CD14-positive monocyte (primary cell): ENCODE measurements at regions not wholly inside any gene's neighbourhood (a gene's known extent, or its start where the extent isn't known, plus 50 kb on each side); places are given as distances from the start of the nearest gene placed in this dataset.

Experiments
- DNase-seq, 3 donors: peaks; one replicate each; pipeline ENCODE4 v3.0.0-alpha.2; 2011 to 2022
- H2AFZ ChIP-seq: 2 replicates; pipeline ENCODE4 v1.6.0; 2012; ENCODE audit warnings: mild to moderate bottlenecking, low read depth, low read length, inconsistent platforms; ENCODE audit not compliant: insufficient read depth, poor library complexity, severe bottlenecking
- H3K27ac ChIP-seq, 2 donors: 1 replicate in 1 of 2; 2 replicates in 1 of 2; pipeline ENCODE4 v1.5.1; 2012 to 2013; ENCODE audit warnings: low read length in 2 of 2, control low read depth in 1 of 2, inconsistent platforms in 1 of 2, low read depth in 1 of 2, mild to moderate bottlenecking in 1 of 2
- H3K27me3 ChIP-seq, 2 donors: one replicate each; pipeline versions ENCODE4 v1.6.0 to v1.6.1; 2011 to 2013; ENCODE audit warnings: low read length in 2 of 2; ENCODE audit not compliant: control insufficient read depth in 2 of 2, insufficient read depth in 2 of 2
- H3K36me3 ChIP-seq, 2 donors: replicated peaks in 1 of 2; 1 replicate in 1 of 2; 2 replicates in 1 of 2; pipeline versions ENCODE4 v1.5.1 to v1.6.1; 2012 to 2013; ENCODE audit warnings: low read length in 2 of 2, control low read depth in 1 of 2, inconsistent platforms in 1 of 2, mild to moderate bottlenecking in 1 of 2; ENCODE audit not compliant: insufficient read depth in 2 of 2, control insufficient read depth in 1 of 2
- H3K4me1 ChIP-seq, 2 donors: 1 replicate in 1 of 2; 2 replicates in 1 of 2; pipeline versions ENCODE4 v1.5.1 to v1.6.1; 2012 to 2013; ENCODE audit warnings: low read length in 2 of 2, control low read depth in 1 of 2, inconsistent platforms in 1 of 2, mild to moderate bottlenecking in 1 of 2, moderate library complexity in 1 of 2; ENCODE audit not compliant: insufficient read depth in 2 of 2, control insufficient read depth in 1 of 2
- H3K4me2 ChIP-seq: replicated peaks from 2 replicates; pipeline ENCODE3; 2012; ENCODE audit warnings: low read length, moderate library complexity, mild to moderate bottlenecking; ENCODE audit not compliant: poor library complexity, severe bottlenecking; ENCODE audit errors: extremely low read depth
- H3K4me3 ChIP-seq, 3 experiments: fragments of 200-600 bp in 1 of 3; sonication (generic) in 1 of 3; replicated peaks in 1 of 3; 1 replicate in 2 of 3; 2 replicates in 1 of 3; pipeline ENCODE4 v1.5.1; 2011 to 2013; ENCODE audit warnings: low read length in 3 of 3, mild to moderate bottlenecking in 3 of 3, control low read depth in 2 of 3, low read depth in 2 of 3, inconsistent platforms in 1 of 3, moderate library complexity in 1 of 3
- H3K79me2 ChIP-seq: 2 replicates; pipeline ENCODE4 v1.6.0; 2012; ENCODE audit warnings: mild to moderate bottlenecking, control low read depth, inconsistent platforms, low read length, moderate library complexity; ENCODE audit not compliant: insufficient read depth
- H3K9ac ChIP-seq: 2 replicates; pipeline ENCODE4 v1.6.0; 2017; ENCODE audit warnings: low read length, mild to moderate bottlenecking; ENCODE audit not compliant: insufficient read depth, poor library complexity, severe bottlenecking
- H3K9me3 ChIP-seq, 2 donors: replicated peaks in 1 of 2; 1 replicate in 1 of 2; 2 replicates in 1 of 2; pipeline versions ENCODE4 v1.5.1 to v1.6.1; 2012 to 2013; ENCODE audit warnings: low read length in 2 of 2, control low read depth in 1 of 2; ENCODE audit not compliant: control insufficient read depth in 1 of 2, insufficient read depth in 1 of 2
- H4K20me1 ChIP-seq: 2 replicates; pipeline ENCODE4 v1.6.0; 2012; ENCODE audit warnings: mild to moderate bottlenecking, low read length, control low read depth, moderate library complexity; ENCODE audit not compliant: insufficient read depth
- H3K27ac Mint-ChIP-seq, 7 donors: one replicate each; pipeline ENCODE4 v1.8.0; 2020; ENCODE audit warnings: mild to moderate bottlenecking in 7 of 7, mixed read lengths in 7 of 7, moderate library complexity in 6 of 7, inconsistent platforms in 2 of 7
- H3K27me3 Mint-ChIP-seq, 3 donors: one replicate each; pipeline ENCODE4 v1.8.0; 2021 to 2022; ENCODE audit warnings: low read depth in 3 of 3, mild to moderate bottlenecking in 3 of 3, mixed read lengths in 3 of 3, moderate library complexity in 3 of 3, inconsistent platforms in 1 of 3
- H3K36me3 Mint-ChIP-seq, 2 donors: one replicate each; pipeline ENCODE4 v1.8.0; 2020; ENCODE audit warnings: mixed read lengths in 2 of 2, inconsistent platforms in 1 of 2, mild to moderate bottlenecking in 1 of 2
- H3K4me1 Mint-ChIP-seq: one replicate; pipeline ENCODE4 v1.8.0; 2020; ENCODE audit warnings: mild to moderate bottlenecking, mixed read lengths
- H3K4me3 Mint-ChIP-seq, 2 donors: one replicate each; pipeline ENCODE4 v1.8.0; 2020; ENCODE audit warnings: mild to moderate bottlenecking in 2 of 2, mixed read lengths in 2 of 2, moderate library complexity in 1 of 2
- H3K9me3 Mint-ChIP-seq, 7 donors: one replicate each; pipeline ENCODE4 v1.8.0; 2020 to 2022; ENCODE audit warnings: mixed read lengths in 7 of 7, mild to moderate bottlenecking in 6 of 7, moderate library complexity in 6 of 7, inconsistent platforms in 2 of 7
- WGBS: methylation state at CpG from one replicate; pipeline ENCODE4 v1.1.5; 2013; ENCODE audit warnings: missing lambda C conversion rate; ENCODE audit not compliant: insufficient coverage; 5-methylcytosine and 5-hydroxymethylcytosine counted together
- intact Hi-C, 2 donors: fragments of 100-400 bp; cut with micrococcal nuclease; formaldehyde crosslinking; loops; one replicate each; pipeline versions ENCODE4 v1.15.0 to v1.15.1; 2023
- TF ChIP-seq, protein P1 (sequence below): fragments of 200-600 bp; IDR thresholded peaks from one replicate; pipeline ENCODE4 v1.8.0; 2022; ENCODE audit warnings: antibody characterized with exemption, mild to moderate bottlenecking

DNA sequence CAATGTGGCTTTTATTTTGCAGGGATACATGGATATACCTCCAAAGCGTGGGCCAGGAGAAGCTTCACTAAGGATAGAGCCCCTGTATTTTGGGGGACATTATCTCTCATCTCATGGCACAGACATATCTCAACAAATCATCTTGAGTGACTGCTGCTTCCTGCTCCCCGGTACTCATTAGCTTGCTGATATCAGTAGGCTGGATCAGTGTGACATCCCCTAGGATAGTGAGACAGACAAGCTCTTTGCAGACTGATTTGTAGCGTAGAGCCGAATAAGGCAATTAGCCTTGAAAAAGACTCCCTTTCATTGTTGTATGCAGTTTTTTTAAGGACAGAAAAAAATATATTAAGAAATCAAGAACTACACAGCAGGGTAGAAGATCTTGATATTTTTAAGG lies 237.7 kb upstream of the CDH9 start:
- Mint-ChIP-seq H3K4me3 (no peak overlapping the region), H3K9me3 (peaks cover 0 to 6% (median 3%) of the 10 kb centered on the region in 7 donors), H3K36me3 (no peaks in the 10 kb centered on the region), H3K27ac (no peak overlapping the region), H3K27me3 (peaks cover 0 to 3% (median 0%) of the 10 kb centered on the region in 3 donors), H3K4me1 (no peaks in the 10 kb centered on the region)
- H3K4me3 ChIP-seq: no peak overlapping the region
- TF ChIP-seq, protein P1, sequence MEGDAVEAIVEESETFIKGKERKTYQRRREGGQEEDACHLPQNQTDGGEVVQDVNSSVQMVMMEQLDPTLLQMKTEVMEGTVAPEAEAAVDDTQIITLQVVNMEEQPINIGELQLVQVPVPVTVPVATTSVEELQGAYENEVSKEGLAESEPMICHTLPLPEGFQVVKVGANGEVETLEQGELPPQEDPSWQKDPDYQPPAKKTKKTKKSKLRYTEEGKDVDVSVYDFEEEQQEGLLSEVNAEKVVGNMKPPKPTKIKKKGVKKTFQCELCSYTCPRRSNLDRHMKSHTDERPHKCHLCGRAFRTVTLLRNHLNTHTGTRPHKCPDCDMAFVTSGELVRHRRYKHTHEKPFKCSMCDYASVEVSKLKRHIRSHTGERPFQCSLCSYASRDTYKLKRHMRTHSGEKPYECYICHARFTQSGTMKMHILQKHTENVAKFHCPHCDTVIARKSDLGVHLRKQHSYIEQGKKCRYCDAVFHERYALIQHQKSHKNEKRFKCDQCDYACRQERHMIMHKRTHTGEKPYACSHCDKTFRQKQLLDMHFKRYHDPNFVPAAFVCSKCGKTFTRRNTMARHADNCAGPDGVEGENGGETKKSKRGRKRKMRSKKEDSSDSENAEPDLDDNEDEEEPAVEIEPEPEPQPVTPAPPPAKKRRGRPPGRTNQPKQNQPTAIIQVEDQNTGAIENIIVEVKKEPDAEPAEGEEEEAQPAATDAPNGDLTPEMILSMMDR: no peak
- intact Hi-C loops: no loop called here
- no peak for DNase-seq
- WGBS: no CpG with 5 or more reads among the region's 4 CpGs
- no peaks in the 10 kb centered on the region for H3K36me3 ChIP-seq
- H3K27ac ChIP-seq: no peak overlapping the region
- H3K4me1 ChIP-seq: no peaks in the 10 kb centered on the region
- H2AFZ ChIP-seq: no peak overlapping the region
- H3K9ac ChIP-seq: no peak overlapping the region
- peaks cover 0 to 5% of the 10 kb centered on the region in 2 donors for H3K9me3 ChIP-seq
- no peaks in the 10 kb centered on the region for H3K27me3 ChIP-seq
- no peak overlapping the region for H3K4me2 ChIP-seq
- H3K79me2 ChIP-seq: no peaks in the 10 kb centered on the region
- no peaks in the 10 kb centered on the region for H4K20me1 ChIP-seq

DNA sequence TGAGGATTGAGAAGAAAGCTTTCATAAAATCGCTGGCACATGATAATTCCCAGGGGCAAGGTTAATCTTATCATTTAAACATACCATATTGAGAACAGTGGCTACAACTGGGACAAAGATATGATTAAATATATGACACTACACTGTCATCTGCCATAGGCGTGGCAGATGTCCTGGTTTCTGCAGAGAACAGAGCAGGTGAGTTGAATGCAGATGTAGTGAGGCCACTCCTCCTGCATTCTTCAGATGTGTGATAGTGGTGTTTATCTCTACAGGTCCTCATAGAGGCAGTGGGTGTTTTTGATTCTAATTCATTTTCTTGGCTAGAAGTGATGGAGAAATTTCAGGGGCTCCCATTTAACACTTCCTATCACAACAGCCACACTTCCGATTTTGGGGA lies 237.0 kb upstream of the CDH9 start:
- Histone ChIP-seq H4K20me1 (no peaks in the 10 kb centered on the region), H3K4me2 (no peak overlapping the region), H3K9me3 (peaks cover 2 to 5% of the 10 kb centered on the region in 2 donors), H3K4me3 (no peak overlapping the region), H3K27me3 (no peaks in the 10 kb centered on the region), H3K36me3 (no peaks in the 10 kb centered on the region), H3K9ac (no peak overlapping the region), H3K27ac (no peak overlapping the region), H3K79me2 (no peaks in the 10 kb centered on the region), H2AFZ (no peak overlapping the region), H3K4me1 (no peaks in the 10 kb centered on the region)
- Mint-ChIP-seq H3K27ac (no peak overlapping the region), H3K9me3 (peaks cover 0 to 6% (median 4%) of the 10 kb centered on the region in 7 donors), H3K36me3 (no peaks in the 10 kb centered on the region), H3K4me3 (no peak overlapping the region), H3K4me1 (no peaks in the 10 kb centered on the region), H3K27me3 (peaks cover 0 to 3% (median 0%) of the 10 kb centered on the region in 3 donors)
- intact Hi-C loops: no loop called here
- no CpG with 5 or more reads among the region's 3 CpGs for WGBS
- TF ChIP-seq, protein P1: no peak
- DNase-seq: no peak
